B cell (primary cell): ENCODE measurements at regions not wholly inside any gene's neighbourhood (a gene's known extent, or its start where the extent isn't known, plus 50 kb on each side); places are given as distances from the start of the nearest gene placed in this dataset.

ENCODE experiments used
- ATAC-seq: fragments of 200-7000 bp; cut with Tn5 transposase; one replicate; pipeline ENCODE4 v1.10.0; 2021; ENCODE audit warnings: low read depth, mild to moderate bottlenecking, moderate number of reproducible peaks, moderate library complexity
- CTCF ChIA-PET: fragments of 350-600 bp; sonication (Branson Sonifier 250); formaldehyde crosslinking; loops from one replicate; lab custom pipeline; 2021; ENCODE audit warnings: antibody characterized with exemption, inconsistent platforms; lab: Charles Lee
- POLR2A ChIA-PET: fragments of 350-600 bp; sonication (Branson Sonifier 250); formaldehyde crosslinking; loops from one replicate; lab custom pipeline; 2021; ENCODE audit warnings: antibody characterized with exemption; lab: Charles Lee
- DNase-seq: peaks from one replicate; pipeline ENCODE4 v3.0.0; 2013
- H2AFZ ChIP-seq: 2 replicates; pipeline ENCODE4 v1.6.1; 2012; ENCODE audit warnings: mild to moderate bottlenecking, low read depth, low read length; ENCODE audit not compliant: insufficient read depth, poor library complexity, severe bottlenecking
- H3K27ac ChIP-seq, 2 donors: 1 replicate in 1 of 2; 2 replicates in 1 of 2; pipeline ENCODE4 v1.5.1; 2012 to 2013; ENCODE audit warnings: low read length in 2 of 2, mild to moderate bottlenecking in 2 of 2, moderate library complexity in 1 of 2
- H3K27me3 ChIP-seq, 4 experiments: fragments of 200-600 bp in 1 of 4; sonication (generic) in 1 of 4; replicated peaks in 1 of 4; 1 replicate in 2 of 4; 2 replicates in 2 of 4; pipeline versions ENCODE4 v1.6.1 to v1.7.0; 2013 to 2016; ENCODE audit warnings: low read length in 3 of 4, mild to moderate bottlenecking in 2 of 4, mixed read lengths in 1 of 4, moderate library complexity in 1 of 4; ENCODE audit not compliant: insufficient read depth in 4 of 4, control insufficient read depth in 3 of 4; ENCODE audit errors: control extremely low read depth in 1 of 4
- H3K36me3 ChIP-seq, 2 experiments: replicated peaks in 1 of 2; 1 replicate in 1 of 2; 2 replicates in 1 of 2; pipeline versions ENCODE4 v1.6.1 to v1.7.1; 2013; ENCODE audit warnings: low read length in 1 of 2; ENCODE audit not compliant: insufficient read depth in 2 of 2, control insufficient read depth in 1 of 2; ENCODE audit errors: control extremely low read depth in 1 of 2, extremely low read depth in 1 of 2
- H3K4me1 ChIP-seq, 2 donors: fragments of 200-600 bp in 1 of 2; sonication (generic) in 1 of 2; 1 replicate in 1 of 2; 2 replicates in 1 of 2; pipeline versions ENCODE4 v1.5.1 to v1.6.1; 2013 to 2017; ENCODE audit warnings: low read length in 2 of 2; ENCODE audit not compliant: control insufficient read depth in 2 of 2, insufficient read depth in 2 of 2
- H3K4me2 ChIP-seq: replicated peaks from 2 replicates; pipeline ENCODE3; 2012; ENCODE audit warnings: mild to moderate bottlenecking, low read depth, low read length; ENCODE audit not compliant: poor library complexity, severe bottlenecking
- H3K4me3 ChIP-seq, 5 experiments: fragments of 200-600 bp in 1 of 5; sonication (generic) in 1 of 5; 1 replicate in 3 of 5; 2 replicates in 2 of 5; pipeline versions ENCODE4 v1.5.1 to v1.7.0; 2011 to 2016; ENCODE audit warnings: low read length in 4 of 5, mild to moderate bottlenecking in 4 of 5, low read depth in 2 of 5, control low read depth in 1 of 5, moderate library complexity in 1 of 5; ENCODE audit not compliant: insufficient read depth in 1 of 5; ENCODE audit errors: control extremely low read depth in 1 of 5, extremely low read depth in 1 of 5
- H3K79me2 ChIP-seq: fragments of 200-600 bp; sonication (generic); one replicate; pipeline ENCODE4 v1.6.0; 2016; ENCODE audit warnings: low read length; ENCODE audit not compliant: control insufficient read depth, insufficient read depth
- H3K9ac ChIP-seq: fragments of 200-600 bp; sonication (generic); 2 replicates; pipeline ENCODE4 v1.6.1; 2017; ENCODE audit warnings: mild to moderate bottlenecking, low read length, moderate library complexity
- H3K9me3 ChIP-seq, 3 donors: one replicate each; pipeline versions ENCODE4 v1.6.1 to v1.7.1; 2013; ENCODE audit warnings: low read length in 2 of 3; ENCODE audit not compliant: control insufficient read depth in 2 of 3, insufficient read depth in 1 of 3; ENCODE audit errors: control extremely low read depth in 1 of 3
- H4K20me1 ChIP-seq: 2 replicates; pipeline ENCODE4 v1.6.0; 2012; ENCODE audit warnings: mild to moderate bottlenecking, low read length; ENCODE audit not compliant: insufficient read depth, control insufficient read depth, poor library complexity, severe bottlenecking
- H3K27ac Mint-ChIP-seq: one replicate; pipeline ENCODE4 v1.8.0; 2021; ENCODE audit warnings: mixed read lengths
- H3K27me3 Mint-ChIP-seq: one replicate; pipeline ENCODE4 v1.8.0; 2021; ENCODE audit warnings: mixed read lengths
- H3K4me1 Mint-ChIP-seq: one replicate; pipeline ENCODE4 v1.8.0; 2021; ENCODE audit warnings: mixed read lengths
- H3K4me3 Mint-ChIP-seq: one replicate; pipeline ENCODE4 v1.8.0; 2021; ENCODE audit warnings: mixed read lengths
- H3K9me3 Mint-ChIP-seq: one replicate; pipeline ENCODE4 v1.8.0; 2022; ENCODE audit warnings: mixed read lengths; ENCODE audit not compliant: insufficient read depth
- EZH2 ChIP-seq: IDR thresholded peaks from 2 replicates; pipeline ENCODE4 v1.6.1; 2012; ENCODE audit warnings: borderline replicate concordance, low read depth, mild to moderate bottlenecking, moderate library complexity, low read length; ENCODE audit not compliant: insufficient read depth, poor library complexity, severe bottlenecking
- WGBS: methylation state at CpG from one replicate; pipeline ENCODE4 v1.1.5; 2013; ENCODE audit warnings: missing lambda C conversion rate; ENCODE audit not compliant: insufficient coverage; 5-methylcytosine and 5-hydroxymethylcytosine counted together
- intact Hi-C: fragments of 100-400 bp; cut with micrococcal nuclease; formaldehyde crosslinking; loops from one replicate; pipeline ENCODE4 v1.10.0; 2022
- TF ChIP-seq, protein P1 (sequence below): fragments of 200-600 bp; IDR thresholded peaks from one replicate; pipeline ENCODE4 v1.8.0; 2022; ENCODE audit warnings: antibody characterized with exemption, mild to moderate bottlenecking

DNA sequence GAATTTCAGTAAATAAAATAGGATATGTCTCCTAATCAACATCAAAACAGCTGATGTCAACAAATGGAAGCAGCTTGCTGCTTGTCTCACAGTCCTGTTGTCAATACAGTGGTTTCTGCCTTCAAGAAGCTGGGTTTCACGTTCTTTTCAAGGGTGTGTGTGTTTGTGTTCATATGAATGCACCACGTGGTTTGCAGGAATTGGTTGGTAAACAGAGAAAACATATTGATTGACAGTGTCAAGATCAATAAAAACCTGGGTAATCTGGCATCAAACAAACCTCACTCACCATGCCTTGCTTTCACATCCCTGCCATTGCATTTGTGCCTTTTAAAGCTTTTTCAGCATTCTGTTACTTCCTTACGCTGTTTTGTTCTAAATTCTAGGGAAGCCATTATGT is 585.7 kb upstream of the CA10 start:
- H3K4me3 Mint-ChIP-seq = no peak overlapping the region
- Histone ChIP-seq H3K4me1 (no peaks in the 10 kb centered on the region), H3K4me2 (no peak overlapping the region), H3K9me3 (no peaks in the 10 kb centered on the region), H3K36me3 (no peaks in the 10 kb centered on the region), H3K27ac (no peak overlapping the region), H3K27me3 (no peaks in the 10 kb centered on the region), H4K20me1 (no peaks in the 10 kb centered on the region), H3K79me2 (no peaks in the 10 kb centered on the region), H3K4me3 (no peak overlapping the region), H2AFZ (no peak overlapping the region), H3K9ac (no peak overlapping the region)
- ATAC-seq (no peak), DNase-seq (no peak)
- H3K9me3 Mint-ChIP-seq = no peaks in the 10 kb centered on the region
- H3K27ac Mint-ChIP-seq = no peak overlapping the region
- TF ChIP-seq, protein P1, sequence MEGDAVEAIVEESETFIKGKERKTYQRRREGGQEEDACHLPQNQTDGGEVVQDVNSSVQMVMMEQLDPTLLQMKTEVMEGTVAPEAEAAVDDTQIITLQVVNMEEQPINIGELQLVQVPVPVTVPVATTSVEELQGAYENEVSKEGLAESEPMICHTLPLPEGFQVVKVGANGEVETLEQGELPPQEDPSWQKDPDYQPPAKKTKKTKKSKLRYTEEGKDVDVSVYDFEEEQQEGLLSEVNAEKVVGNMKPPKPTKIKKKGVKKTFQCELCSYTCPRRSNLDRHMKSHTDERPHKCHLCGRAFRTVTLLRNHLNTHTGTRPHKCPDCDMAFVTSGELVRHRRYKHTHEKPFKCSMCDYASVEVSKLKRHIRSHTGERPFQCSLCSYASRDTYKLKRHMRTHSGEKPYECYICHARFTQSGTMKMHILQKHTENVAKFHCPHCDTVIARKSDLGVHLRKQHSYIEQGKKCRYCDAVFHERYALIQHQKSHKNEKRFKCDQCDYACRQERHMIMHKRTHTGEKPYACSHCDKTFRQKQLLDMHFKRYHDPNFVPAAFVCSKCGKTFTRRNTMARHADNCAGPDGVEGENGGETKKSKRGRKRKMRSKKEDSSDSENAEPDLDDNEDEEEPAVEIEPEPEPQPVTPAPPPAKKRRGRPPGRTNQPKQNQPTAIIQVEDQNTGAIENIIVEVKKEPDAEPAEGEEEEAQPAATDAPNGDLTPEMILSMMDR = no peak
- no peak for TF ChIP-seq EZH2
- WGBS = 20% methylated on average over 1 of the region's 3 CpGs
- intact Hi-C loops = no loop called here
- no peaks in the 10 kb centered on the region for H3K27me3 Mint-ChIP-seq
- ChIA-PET CTCF (no interaction called here), POLR2A (no interaction called here)
- H3K4me1 Mint-ChIP-seq = no peaks in the 10 kb centered on the region

DNA sequence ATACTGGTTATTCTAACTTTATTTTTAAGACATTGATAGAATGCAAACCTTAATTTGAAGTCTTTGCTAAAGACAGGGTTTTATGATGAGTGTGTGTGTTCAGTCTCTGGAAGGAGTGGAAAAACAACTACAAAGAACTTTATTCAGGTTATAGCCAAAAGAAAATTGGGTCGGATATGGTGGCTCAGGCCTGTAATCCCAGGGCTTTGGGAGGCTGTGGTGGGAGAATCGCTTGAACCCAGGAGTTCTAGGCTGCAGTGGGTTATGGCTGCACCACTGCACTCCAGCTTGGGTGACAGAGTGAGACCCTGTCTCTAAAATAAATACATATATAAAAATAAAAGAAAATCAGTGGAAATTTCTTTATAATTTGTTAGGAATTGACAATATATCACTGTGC is 581.5 kb upstream of the CA10 start:
- no peak for ATAC-seq
- no peaks in the 10 kb centered on the region for H3K27me3 ChIP-seq
- H3K27ac ChIP-seq = no peak overlapping the region
- no peak overlapping the region for H3K9ac ChIP-seq
- H3K4me1 Mint-ChIP-seq = no peaks in the 10 kb centered on the region
- H3K27ac Mint-ChIP-seq = no peak overlapping the region
- H2AFZ ChIP-seq = no peak overlapping the region
- no peak overlapping the region for H3K4me3 ChIP-seq
- DNase-seq = no peak
- no peak overlapping the region for H3K4me3 Mint-ChIP-seq
- H3K4me2 ChIP-seq = no peak overlapping the region
- H3K79me2 ChIP-seq = no peaks in the 10 kb centered on the region
- H3K9me3 ChIP-seq = no peaks in the 10 kb centered on the region
- no peaks in the 10 kb centered on the region for H3K4me1 ChIP-seq
- no peaks in the 10 kb centered on the region for H3K9me3 Mint-ChIP-seq
- H4K20me1 ChIP-seq = no peaks in the 10 kb centered on the region
- intact Hi-C loops = no loop called here
- POLR2A ChIA-PET = no interaction called here
- no peaks in the 10 kb centered on the region for H3K36me3 ChIP-seq
- 80% methylated on average over 1 of the region's 2 CpGs for WGBS
- CTCF ChIA-PET = no interaction called here
- TF ChIP-seq, protein P1 = no peak
- H3K27me3 Mint-ChIP-seq = no peaks in the 10 kb centered on the region
